ENCODE measurements at regions not wholly inside any gene's neighbourhood (a gene's known extent, or its start where the extent isn't known, plus 50 kb on each side); places are given as distances from the start of the nearest gene placed in this dataset.

DNA sequence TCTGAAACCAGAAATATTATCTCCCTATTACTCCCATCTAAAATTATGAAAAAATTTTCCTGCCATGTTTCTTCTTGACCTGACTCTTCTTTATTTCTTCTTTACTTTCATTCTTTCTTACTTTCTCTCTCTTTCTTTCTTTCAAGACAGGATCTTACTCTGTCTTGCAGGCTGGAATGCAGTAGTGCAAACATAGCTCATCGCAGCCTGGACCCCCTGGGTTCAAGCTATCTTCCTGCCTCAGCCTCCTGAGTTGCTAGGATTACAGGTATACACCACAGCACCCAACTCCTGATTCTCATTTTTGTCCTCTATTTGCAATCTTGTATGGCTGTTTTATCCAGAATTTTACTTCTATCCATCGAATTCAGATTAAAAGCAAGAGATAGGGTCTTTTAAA is 631.1 kb downstream of the TBC1D4 start:
- H3K4me3 ChIP-seq (ENCODE audit: low read length) = no peak overlapping the region
- CTCF ChIA-PET = no interaction called here
- Mint-ChIP-seq H3K4me1 (ENCODE audit: low read depth) (no peaks in the 10 kb centered on the region), H3K36me3 (ENCODE audit: low read depth) (no peaks in the 10 kb centered on the region), H3K27ac (no peak overlapping the region), H3K9me3 (peaks cover 5% of the 10 kb centered on the region), H3K27me3 (peaks cover 23% of the 10 kb centered on the region), H3K4me3 (no peak overlapping the region)
- H3K27me3 ChIP-seq (ENCODE audit: control insufficient read depth in 1 of 2, insufficient read depth in 2 of 2, low read length in 2 of 2) = peaks cover under 1 to 4% of the 10 kb centered on the region in 2 experiments
- DNase-seq (no peak), ATAC-seq (ENCODE audit: poor library complexity) (no peak)
- TF ChIP-seq, protein P1, sequence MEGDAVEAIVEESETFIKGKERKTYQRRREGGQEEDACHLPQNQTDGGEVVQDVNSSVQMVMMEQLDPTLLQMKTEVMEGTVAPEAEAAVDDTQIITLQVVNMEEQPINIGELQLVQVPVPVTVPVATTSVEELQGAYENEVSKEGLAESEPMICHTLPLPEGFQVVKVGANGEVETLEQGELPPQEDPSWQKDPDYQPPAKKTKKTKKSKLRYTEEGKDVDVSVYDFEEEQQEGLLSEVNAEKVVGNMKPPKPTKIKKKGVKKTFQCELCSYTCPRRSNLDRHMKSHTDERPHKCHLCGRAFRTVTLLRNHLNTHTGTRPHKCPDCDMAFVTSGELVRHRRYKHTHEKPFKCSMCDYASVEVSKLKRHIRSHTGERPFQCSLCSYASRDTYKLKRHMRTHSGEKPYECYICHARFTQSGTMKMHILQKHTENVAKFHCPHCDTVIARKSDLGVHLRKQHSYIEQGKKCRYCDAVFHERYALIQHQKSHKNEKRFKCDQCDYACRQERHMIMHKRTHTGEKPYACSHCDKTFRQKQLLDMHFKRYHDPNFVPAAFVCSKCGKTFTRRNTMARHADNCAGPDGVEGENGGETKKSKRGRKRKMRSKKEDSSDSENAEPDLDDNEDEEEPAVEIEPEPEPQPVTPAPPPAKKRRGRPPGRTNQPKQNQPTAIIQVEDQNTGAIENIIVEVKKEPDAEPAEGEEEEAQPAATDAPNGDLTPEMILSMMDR (IDR thresholded peaks at IDR 0.05) = no peak
- H3K4me1 ChIP-seq (ENCODE audit: insufficient read depth, low read length) = no peaks in the 10 kb centered on the region
- intact Hi-C loops (cut with DNase I, micrococcal nuclease) = no loop called here
- no peaks in the 10 kb centered on the region for H3K9me3 ChIP-seq (ENCODE audit: control insufficient read depth in 1 of 2, insufficient read depth in 1 of 2, low read length in 2 of 2)
- H3K27ac ChIP-seq (ENCODE audit: low read depth in 1 of 2, low read length in 2 of 2) = no peak overlapping the region
- no peaks in the 10 kb centered on the region for H3K36me3 ChIP-seq (ENCODE audit: insufficient read depth, low read length)
- POLR2A ChIA-PET = no interaction called here

DNA sequence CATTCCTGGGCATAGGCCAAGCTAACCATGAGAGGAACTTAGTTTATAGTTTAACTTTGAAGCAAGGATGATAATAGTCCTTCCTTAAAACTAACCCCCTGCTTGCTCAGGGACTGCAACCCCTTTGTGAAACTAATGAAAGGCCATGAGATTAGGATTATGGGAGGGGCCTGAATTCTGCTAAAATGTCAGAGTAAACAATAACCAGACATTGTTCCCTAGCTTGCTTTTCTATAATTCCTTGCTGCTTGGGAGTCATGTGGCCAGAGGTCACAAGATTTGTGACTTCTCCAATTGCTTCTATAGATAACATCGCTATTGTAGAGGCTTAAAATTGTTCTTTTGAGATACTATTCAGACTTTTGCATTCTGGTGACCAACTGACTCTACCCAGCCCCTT is 634.0 kb downstream of the TBC1D4 start:
- Mint-ChIP-seq H3K36me3 (ENCODE audit: low read depth) (no peaks in the 10 kb centered on the region), H3K4me3 (no peak overlapping the region), H3K9me3 (no peaks in the 10 kb centered on the region), H3K4me1 (ENCODE audit: low read depth) (no peaks in the 10 kb centered on the region), H3K27ac (no peak overlapping the region), H3K27me3 (peaks cover 38% of the 10 kb centered on the region)
- POLR2A ChIA-PET = no interaction called here
- no peaks in the 10 kb centered on the region for H3K9me3 ChIP-seq (ENCODE audit: control insufficient read depth in 1 of 2, insufficient read depth in 1 of 2, low read length in 2 of 2)
- CTCF ChIA-PET = no interaction called here
- H3K27me3 ChIP-seq (ENCODE audit: control insufficient read depth in 1 of 2, insufficient read depth in 2 of 2, low read length in 2 of 2) = peaks cover 4 to 9% of the 10 kb centered on the region in 2 experiments
- H3K4me1 ChIP-seq (ENCODE audit: insufficient read depth, low read length) = no peaks in the 10 kb centered on the region
- H3K27ac ChIP-seq (ENCODE audit: low read depth in 1 of 2, low read length in 2 of 2) = no peak overlapping the region
- no peak for DNase-seq
- no peak for ATAC-seq (ENCODE audit: poor library complexity)
- TF ChIP-seq, protein P1 (IDR thresholded peaks at IDR 0.05) = no peak
- no peaks in the 10 kb centered on the region for H3K36me3 ChIP-seq (ENCODE audit: insufficient read depth, low read length)
- H3K4me3 ChIP-seq (ENCODE audit: low read length) = no peak overlapping the region
- intact Hi-C loops (cut with DNase I, micrococcal nuclease) = no loop called here

DNA sequence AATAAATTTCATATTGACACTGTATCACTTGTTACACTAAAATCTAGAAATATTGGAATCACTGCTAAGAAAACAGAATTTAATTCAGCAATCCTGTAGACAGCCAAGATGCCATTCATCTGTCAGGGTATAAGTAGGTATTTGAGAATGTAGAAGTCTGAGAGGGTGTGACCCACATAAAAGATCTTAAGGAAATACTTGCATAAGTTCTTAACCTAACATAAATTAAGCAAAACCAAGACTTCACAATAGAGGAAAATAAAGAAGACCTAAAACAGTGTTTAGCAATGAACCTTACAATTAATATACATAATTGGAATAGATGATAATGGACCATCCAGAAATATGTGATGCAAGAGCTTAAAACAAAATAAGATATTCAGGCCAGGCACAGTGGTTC is 636.2 kb downstream of the TBC1D4 start:
- Histone ChIP-seq H3K36me3 (ENCODE audit: insufficient read depth, low read length) (no peaks in the 10 kb centered on the region), H3K27ac (ENCODE audit: low read depth in 1 of 2, low read length in 2 of 2) (no peak overlapping the region), H3K9me3 (ENCODE audit: control insufficient read depth in 1 of 2, insufficient read depth in 1 of 2, low read length in 2 of 2) (no peaks in the 10 kb centered on the region), H3K4me1 (ENCODE audit: insufficient read depth, low read length) (no peaks in the 10 kb centered on the region), H3K27me3 (ENCODE audit: control insufficient read depth in 1 of 2, insufficient read depth in 2 of 2, low read length in 2 of 2) (peaks cover 4 to 9% of the 10 kb centered on the region in 2 experiments), H3K4me3 (ENCODE audit: low read length) (no peak overlapping the region)
- Mint-ChIP-seq H3K4me3 (no peak overlapping the region), H3K4me1 (ENCODE audit: low read depth) (no peaks in the 10 kb centered on the region), H3K36me3 (ENCODE audit: low read depth) (no peaks in the 10 kb centered on the region), H3K9me3 (no peaks in the 10 kb centered on the region), H3K27ac (no peak overlapping the region), H3K27me3 (peaks cover 30% of the 10 kb centered on the region)
- TF ChIP-seq, protein P1 (IDR thresholded peaks at IDR 0.05) = no peak
- no peak for ATAC-seq (ENCODE audit: poor library complexity)
- DNase-seq = no peak
- intact Hi-C loops (cut with DNase I, micrococcal nuclease) = no loop called here
- CTCF ChIA-PET = no interaction called here
- POLR2A ChIA-PET = no interaction called here
